ENCODE measurements at regions not wholly inside any gene's neighbourhood (a gene's known extent, or its start where the extent isn't known, plus 50 kb on each side); places are given as distances from the start of the nearest gene placed in this dataset.

- DNase-seq, result no peak
- H3K36me3 Mint-ChIP-seq (ENCODE audit: low read depth), result no peaks in the 10 kb centered on the region
- CTCF ChIA-PET, result no interaction called here
Observed at GRCh38 chr1:227401562-227402342, 83.5 kb upstream of the CDC42BPA start.

GRCh38 chr1:227399152-227399730, 80.9 kb upstream of the CDC42BPA start:
- H3K4me3 Mint-ChIP-seq, result no peak overlapping the region
- DNase-seq (no peak), ATAC-seq (no peak)
- no peaks in the 10 kb centered on the region for H3K4me1 Mint-ChIP-seq (ENCODE audit: low read depth)
- CTCF ChIA-PET, result no interaction called here
- POLR2A ChIA-PET, result no interaction called here
- no peaks in the 10 kb centered on the region for H3K36me3 Mint-ChIP-seq (ENCODE audit: low read depth)
- no peaks in the 10 kb centered on the region for H3K9me3 Mint-ChIP-seq (ENCODE audit: insufficient read depth)
- no peak overlapping the region for H3K27ac Mint-ChIP-seq
- peaks cover 3% of the 10 kb centered on the region for H3K27me3 Mint-ChIP-seq (ENCODE audit: low read depth)

More at GRCh38 chr1:227401562-227402342, 83.5 kb upstream of the CDC42BPA start:
- Mint-ChIP-seq H3K4me1 (ENCODE audit: low read depth) (no peaks in the 10 kb centered on the region), H3K27me3 (ENCODE audit: low read depth) (peaks cover 3% of the 10 kb centered on the region), H3K9me3 (ENCODE audit: insufficient read depth) (no peaks in the 10 kb centered on the region), H3K27ac (no peak overlapping the region), H3K4me3 (no peak overlapping the region)
- POLR2A ChIA-PET, result no interaction called here
- ATAC-seq, result no peak

GRCh38 chr1:227397354-227397978, 79.2 kb upstream of the CDC42BPA start:
- Mint-ChIP-seq H3K27ac (no peak overlapping the region), H3K4me1 (ENCODE audit: low read depth) (no peaks in the 10 kb centered on the region), H3K27me3 (ENCODE audit: low read depth) (peaks cover 3% of the 10 kb centered on the region), H3K4me3 (no peak overlapping the region), H3K36me3 (ENCODE audit: low read depth) (no peaks in the 10 kb centered on the region), H3K9me3 (ENCODE audit: insufficient read depth) (no peaks in the 10 kb centered on the region)
- ATAC-seq (no peak), DNase-seq (no peak)
- POLR2A ChIA-PET, result no interaction called here
- CTCF ChIA-PET, result no interaction called here

GRCh38 chr1:227396539-227397353, 78.5 kb upstream of the CDC42BPA start:
- Mint-ChIP-seq H3K4me1 (ENCODE audit: low read depth) (no peaks in the 10 kb centered on the region), H3K27ac (no peak overlapping the region), H3K4me3 (no peak overlapping the region), H3K9me3 (ENCODE audit: insufficient read depth) (no peaks in the 10 kb centered on the region), H3K27me3 (ENCODE audit: low read depth) (peaks cover 5% of the 10 kb centered on the region), H3K36me3 (ENCODE audit: low read depth) (no peaks in the 10 kb centered on the region)
- DNase-seq (no peak), ATAC-seq (no peak)
- ChIA-PET POLR2A (no interaction called here), CTCF (no interaction called here)

GRCh38 chr1:227395426-227396028, 77.2 kb upstream of the CDC42BPA start:
- CTCF ChIA-PET, result no interaction called here
- no peak for DNase-seq
- POLR2A ChIA-PET, result no interaction called here
- no peak for ATAC-seq
- no peak overlapping the region for H3K4me3 Mint-ChIP-seq
- H3K27me3 Mint-ChIP-seq (ENCODE audit: low read depth), result peaks cover 6% of the 10 kb centered on the region
- H3K4me1 Mint-ChIP-seq (ENCODE audit: low read depth), result no peaks in the 10 kb centered on the region
- H3K27ac Mint-ChIP-seq, result no peak overlapping the region
- no peaks in the 10 kb centered on the region for H3K36me3 Mint-ChIP-seq (ENCODE audit: low read depth)
- no peaks in the 10 kb centered on the region for H3K9me3 Mint-ChIP-seq (ENCODE audit: insufficient read depth)

- no peak for ATAC-seq
- Mint-ChIP-seq H3K27me3 (ENCODE audit: low read depth) (peaks cover 3% of the 10 kb centered on the region), H3K36me3 (ENCODE audit: low read depth) (no peaks in the 10 kb centered on the region), H3K27ac (no peak overlapping the region), H3K4me3 (no peak overlapping the region), H3K9me3 (ENCODE audit: insufficient read depth) (no peaks in the 10 kb centered on the region), H3K4me1 (ENCODE audit: low read depth) (no peaks in the 10 kb centered on the region)
- no peak for DNase-seq
- ChIA-PET POLR2A (no interaction called here), CTCF (no interaction called here)
Observed at GRCh38 chr1:227392984-227393764, 74.9 kb upstream of the CDC42BPA start.

GRCh38 chr1:227391879-227392278, 73.6 kb upstream of the CDC42BPA start:
- H3K9me3 Mint-ChIP-seq (ENCODE audit: insufficient read depth), result no peaks in the 10 kb centered on the region
- peaks cover 3% of the 10 kb centered on the region for H3K27me3 Mint-ChIP-seq (ENCODE audit: low read depth)
- no peak for DNase-seq
- no peaks in the 10 kb centered on the region for H3K36me3 Mint-ChIP-seq (ENCODE audit: low read depth)
- ATAC-seq, result no peak
- CTCF ChIA-PET, result no interaction called here
- H3K4me1 Mint-ChIP-seq (ENCODE audit: low read depth), result no peaks in the 10 kb centered on the region
- no peak overlapping the region for H3K4me3 Mint-ChIP-seq
- no peak overlapping the region for H3K27ac Mint-ChIP-seq
- POLR2A ChIA-PET, result no interaction called here

GRCh38 chr1:227391211-227391610, 72.9 kb upstream of the CDC42BPA start:
- ATAC-seq, result no peak
- Mint-ChIP-seq H3K36me3 (ENCODE audit: low read depth) (no peaks in the 10 kb centered on the region), H3K9me3 (ENCODE audit: insufficient read depth) (no peaks in the 10 kb centered on the region), H3K4me1 (ENCODE audit: low read depth) (no peaks in the 10 kb centered on the region), H3K4me3 (no peak overlapping the region), H3K27me3 (ENCODE audit: low read depth) (peaks cover 3% of the 10 kb centered on the region), H3K27ac (no peak overlapping the region)
- DNase-seq, result no peak
- POLR2A ChIA-PET, result no interaction called here
- CTCF ChIA-PET, result no interaction called here

- no peaks in the 10 kb centered on the region for H3K36me3 Mint-ChIP-seq (ENCODE audit: low read depth)
- H3K4me1 Mint-ChIP-seq (ENCODE audit: low read depth), result no peaks in the 10 kb centered on the region
- no peak overlapping the region for H3K4me3 Mint-ChIP-seq
- POLR2A ChIA-PET, result no interaction called here
- peaks cover 3% of the 10 kb centered on the region for H3K27me3 Mint-ChIP-seq (ENCODE audit: low read depth)
- no peak for DNase-seq
- H3K27ac Mint-ChIP-seq, result no peak overlapping the region
- CTCF ChIA-PET, result no interaction called here
- no peaks in the 10 kb centered on the region for H3K9me3 Mint-ChIP-seq (ENCODE audit: insufficient read depth)
- ATAC-seq, result no peak
Observed at GRCh38 chr1:227390525-227390924, 72.2 kb upstream of the CDC42BPA start.

- peaks cover 3% of the 10 kb centered on the region for H3K27me3 Mint-ChIP-seq (ENCODE audit: low read depth)
- DNase-seq, result no peak
- no peak for ATAC-seq
- H3K4me1 Mint-ChIP-seq (ENCODE audit: low read depth), result no peaks in the 10 kb centered on the region
- H3K36me3 Mint-ChIP-seq (ENCODE audit: low read depth), result no peaks in the 10 kb centered on the region
- H3K27ac Mint-ChIP-seq, result no peak overlapping the region
- CTCF ChIA-PET, result no interaction called here
- POLR2A ChIA-PET, result no interaction called here
- H3K9me3 Mint-ChIP-seq (ENCODE audit: insufficient read depth), result no peaks in the 10 kb centered on the region
- H3K4me3 Mint-ChIP-seq, result no peak overlapping the region
Observed at GRCh38 chr1:227388214-227389168, 70.2 kb upstream of the CDC42BPA start.

- no peaks in the 10 kb centered on the region for H3K9me3 Mint-ChIP-seq (ENCODE audit: insufficient read depth)
Observed at GRCh38 chr1:227379555-227379892, 61.2 kb upstream of the CDC42BPA start.

More at GRCh38 chr1:227379555-227379892, 61.2 kb upstream of the CDC42BPA start:
- no peak for DNase-seq
- Mint-ChIP-seq H3K27me3 (ENCODE audit: low read depth) (peaks cover 4% of the 10 kb centered on the region), H3K27ac (no peak overlapping the region), H3K4me3 (no peak overlapping the region), H3K36me3 (ENCODE audit: low read depth) (no peaks in the 10 kb centered on the region), H3K4me1 (ENCODE audit: low read depth) (no peaks in the 10 kb centered on the region)
- POLR2A ChIA-PET, result no interaction called here
- CTCF ChIA-PET, result no interaction called here
- no peak for ATAC-seq
